Astrocyte of the cerebellum (primary cell): ENCODE measurements at regions not wholly inside any gene's neighbourhood (a gene's known extent, or its start where the extent isn't known, plus 50 kb on each side); places are given as distances from the start of the nearest gene placed in this dataset.

Source experiments
- DNase-seq: peaks from one replicate; pipeline ENCODE4 v3.0.0-alpha.2; 2011; ENCODE audit warnings: low read depth
- H3K4me3 ChIP-seq: 2 replicates; pipeline ENCODE4 v1.5.1; 2011; ENCODE audit warnings: mild to moderate bottlenecking, low read depth, low read length, moderate library complexity
- CTCF ChIP-seq: IDR thresholded peaks from 2 replicates; pipeline ENCODE4 v1.5.1; 2012; ENCODE audit warnings: low read length, low read depth, moderate library complexity, mild to moderate bottlenecking; ENCODE audit errors: missing control alignments
- in situ Hi-C: cut with HindIII; loops from 2 replicates; pipeline ENCODE4 v1.10.0; 2017; ENCODE audit warnings: low sequenced_read_pairs

DNA sequence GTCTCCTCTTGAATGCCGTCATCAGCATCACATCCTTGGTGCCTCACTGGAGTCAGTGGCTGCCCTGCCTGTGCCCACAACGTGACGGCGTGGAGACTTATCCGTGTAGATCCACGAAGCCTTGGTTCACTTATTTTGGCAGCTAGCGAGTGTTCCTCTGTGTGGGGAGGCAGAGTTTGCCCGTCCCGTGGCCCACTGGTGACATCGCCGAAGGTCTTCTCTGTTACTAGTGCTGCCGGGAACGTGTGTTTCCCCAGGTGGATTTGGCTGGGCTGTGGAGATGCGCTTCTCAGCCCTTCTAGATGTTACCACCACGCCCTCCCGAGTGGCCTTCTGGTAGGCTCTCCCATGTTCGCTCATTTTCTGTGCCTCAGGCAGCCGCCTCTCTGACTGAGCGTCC is 169.6 kb downstream of the SEC14L1 start:
- TF ChIP-seq CTCF, result no peak
- DNase-seq, result no peak
- no peak overlapping the region for H3K4me3 ChIP-seq
- in situ Hi-C loops, result no loop called here

DNA sequence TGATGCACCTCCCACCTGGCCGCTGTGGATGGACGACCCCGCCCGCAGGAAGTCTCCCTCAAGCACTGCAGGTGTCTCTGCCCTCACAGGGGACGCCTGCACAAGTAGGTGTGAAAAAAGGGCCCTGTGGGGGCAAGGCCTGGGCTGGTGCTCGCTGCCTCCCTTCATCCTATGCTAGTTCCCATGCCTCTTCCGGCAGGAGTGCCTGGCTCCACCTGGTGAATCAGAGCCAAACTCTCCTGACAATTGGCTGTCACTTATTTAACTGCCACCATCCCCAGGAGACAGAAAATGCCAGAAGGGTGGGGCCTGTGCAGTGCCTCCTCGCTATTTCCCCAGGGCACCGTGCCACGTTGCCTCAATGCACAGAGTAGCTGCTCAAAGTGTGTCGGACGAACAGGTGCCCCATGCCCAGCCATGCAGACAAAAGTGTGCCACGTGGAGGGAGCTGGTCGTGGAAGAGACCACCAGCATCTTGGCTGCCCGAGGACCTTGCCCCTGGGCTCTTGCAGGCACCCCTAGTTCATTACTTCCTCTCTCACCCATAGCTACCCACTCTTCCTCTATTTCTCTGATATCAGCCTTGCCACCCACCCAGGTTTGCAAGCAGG is 170.7 kb downstream of the SEC14L1 start:
- TF ChIP-seq CTCF, result no peak
- no peak overlapping the region for H3K4me3 ChIP-seq
- DNase-seq, result no peak
- in situ Hi-C loops, result no loop called here

DNA sequence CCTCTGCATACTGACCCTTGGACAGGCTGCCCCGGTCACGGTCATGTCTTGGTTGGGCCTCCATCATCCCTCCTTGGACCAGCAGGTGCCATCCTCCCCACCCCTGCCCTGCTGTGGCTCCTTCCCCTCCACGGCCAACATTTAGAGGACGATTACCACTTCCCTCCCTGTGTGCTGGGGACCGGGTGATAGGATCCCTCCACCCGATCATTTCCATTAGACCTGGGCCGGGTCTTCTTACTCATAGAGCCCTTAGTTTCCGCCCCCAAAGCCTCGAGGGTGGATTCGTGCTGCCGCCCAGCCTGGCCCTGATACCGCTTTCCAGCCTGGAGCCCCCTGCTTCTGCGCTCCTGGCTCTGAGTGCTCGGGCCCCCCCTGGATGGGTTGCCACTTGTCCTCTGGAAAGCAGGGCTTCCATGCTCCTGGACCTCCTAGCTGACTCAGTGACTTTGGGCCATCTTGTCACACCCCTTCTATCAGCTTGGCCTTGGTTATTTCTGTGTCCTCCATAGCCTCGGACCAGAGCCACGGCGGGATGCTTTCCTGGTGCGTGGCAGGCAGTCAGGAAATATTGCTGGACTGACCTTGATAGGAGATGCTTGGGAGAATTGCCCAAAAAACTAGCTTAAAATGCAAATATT is 171.4 kb downstream of the SEC14L1 start:
- DNase-seq, result no peak
- in situ Hi-C loops, result no loop called here
- H3K4me3 ChIP-seq, result no peak overlapping the region
- TF ChIP-seq CTCF, result no peak

DNA sequence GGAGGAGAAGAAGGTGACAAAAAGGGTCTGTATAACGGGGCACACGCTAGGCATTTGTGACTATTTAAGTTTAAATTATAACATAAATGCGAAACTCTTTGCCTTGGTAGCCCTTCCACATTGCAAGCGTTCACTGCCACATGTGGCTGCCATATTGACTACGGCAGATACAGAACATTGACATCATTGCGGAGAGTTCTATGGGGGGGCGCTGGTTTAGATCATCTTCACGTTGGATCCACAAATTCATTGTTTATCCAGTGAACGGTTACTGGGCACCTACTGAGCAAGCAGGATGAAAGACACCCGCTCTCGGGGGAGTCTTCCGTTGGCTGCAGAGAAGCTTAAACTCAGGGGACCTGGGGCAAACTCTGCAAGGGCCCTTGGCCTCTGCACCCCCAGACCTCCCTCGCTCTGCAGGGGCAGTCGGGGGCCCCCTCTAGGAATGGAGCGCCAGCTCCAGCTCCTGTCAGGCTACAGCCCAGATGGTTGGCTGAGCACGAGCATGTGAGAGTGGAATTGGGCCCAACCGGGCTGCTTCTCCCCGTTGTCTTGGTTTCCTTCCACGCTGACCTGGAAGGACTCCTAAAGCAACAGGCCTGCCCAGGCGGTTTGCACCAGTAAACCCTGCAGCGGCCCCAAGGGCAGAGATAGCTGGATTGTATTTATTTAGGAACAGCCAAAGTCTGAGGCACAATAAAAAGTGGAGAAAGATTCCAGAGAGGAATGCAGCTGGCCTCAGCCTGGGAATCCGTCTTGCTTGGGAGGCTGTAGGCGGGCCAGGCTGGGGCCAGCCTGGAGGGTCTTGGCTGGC is 172.2 kb downstream of the SEC14L1 start:
- TF ChIP-seq CTCF, result no peak
- in situ Hi-C loops, result no loop called here
- peak; percentile 87 for DNase-seq
- H3K4me3 ChIP-seq, result no peak overlapping the region

DNA sequence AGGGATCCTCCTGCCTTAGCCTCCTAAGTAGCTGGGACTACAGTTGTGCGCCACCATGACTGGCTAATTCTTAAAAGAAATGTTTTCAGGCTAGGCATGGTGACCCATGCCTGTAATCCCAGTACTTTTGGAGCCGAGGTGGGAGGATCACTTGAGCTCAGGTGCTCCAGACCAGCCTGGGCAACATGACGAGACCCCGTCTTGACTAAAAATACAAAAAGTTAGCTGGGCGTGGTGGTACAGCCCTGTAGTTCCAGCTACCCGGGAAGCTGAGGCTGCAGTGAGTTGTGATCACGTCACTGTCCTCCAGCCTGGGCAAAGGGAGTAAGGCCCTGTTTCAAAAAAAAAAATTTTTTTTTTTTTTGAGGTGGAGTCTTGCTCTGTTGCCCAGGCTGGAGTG is 173.1 kb downstream of the SEC14L1 start:
- TF ChIP-seq CTCF, result no peak
- H3K4me3 ChIP-seq, result no peak overlapping the region
- in situ Hi-C loops, result no loop called here
- no peak for DNase-seq

- H3K4me3 ChIP-seq, result no peak overlapping the region
- TF ChIP-seq CTCF, result no peak
- no peak for DNase-seq
- in situ Hi-C loops, result no loop called here
These were observed 173.8 kb downstream of the SEC14L1 start for GRCh38 chr17:77314601-77315000.
